ENCODE measurements at regions not wholly inside any gene's neighbourhood (a gene's known extent, or its start where the extent isn't known, plus 50 kb on each side); places are given as distances from the start of the nearest gene placed in this dataset.

- TF ChIP-seq POLR2AphosphoS5 (IDR thresholded peaks at IDR 0.05; ENCODE audit: low read depth, low read length) = no peak
- no peak for TF ChIP-seq FOXP2 (optimal IDR thresholded peaks at IDR 0.05; ENCODE audit: borderline replicate concordance, extremely low read depth, extremely low read length, insufficient read depth)
Observed at GRCh38 chr6:8686077-8686476, 250.7 kb upstream of the SLC35B3 start.

All from PFSK-1 (cell line).